Mesenchymal stem cell (in vitro differentiated cells and primary cell): ENCODE measurements at regions not wholly inside any gene's neighbourhood (a gene's known extent, or its start where the extent isn't known, plus 50 kb on each side); places are given as distances from the start of the nearest gene placed in this dataset.

Experiments used
- DNase-seq: peaks from one replicate; pipeline ENCODE4 v3.0.0-alpha.2; 2013
- H2AFZ ChIP-seq: one replicate; pipeline ENCODE4 v1.6.1; 2013; ENCODE audit warnings: low read depth, mild to moderate bottlenecking, control low read depth, inconsistent platforms, low read length, moderate library complexity
- H2AK5ac ChIP-seq: 2 replicates; pipeline ENCODE4 v1.6.1; 2013; ENCODE audit warnings: low read length, moderate library complexity, mild to moderate bottlenecking, inconsistent platforms; ENCODE audit not compliant: severe bottlenecking
- H2BK120ac ChIP-seq: one replicate; pipeline ENCODE4 v1.6.1; 2013; ENCODE audit warnings: low read depth, mild to moderate bottlenecking, inconsistent platforms, low read length, moderate library complexity
- H2BK12ac ChIP-seq, 2 experiments: one replicate each; pipeline ENCODE4 v1.6.1; 2013; ENCODE audit warnings: inconsistent platforms in 2 of 2, low read length in 2 of 2, mild to moderate bottlenecking in 2 of 2, moderate library complexity in 2 of 2, control low read depth in 1 of 2
- H2BK15ac ChIP-seq: one replicate; pipeline ENCODE4 v1.6.1; 2013; ENCODE audit warnings: mild to moderate bottlenecking, low read depth, inconsistent platforms; ENCODE audit not compliant: poor library complexity, severe bottlenecking
- H2BK5ac ChIP-seq: 2 replicates; pipeline ENCODE4 v1.6.1; 2013; ENCODE audit warnings: low read depth, mild to moderate bottlenecking, low read length, control low read depth, inconsistent platforms; ENCODE audit not compliant: poor library complexity, severe bottlenecking
- H3K14ac ChIP-seq, 2 experiments: one replicate each; pipeline ENCODE4 v1.6.1; 2013; ENCODE audit warnings: inconsistent platforms in 2 of 2, low read length in 2 of 2, control low read depth in 1 of 2, mild to moderate bottlenecking in 1 of 2, moderate library complexity in 1 of 2
- H3K18ac ChIP-seq, 2 experiments: one replicate each; pipeline ENCODE4 v1.6.1; 2013; ENCODE audit warnings: inconsistent platforms in 2 of 2, low read length in 2 of 2, control low read depth in 1 of 2, low read depth in 1 of 2, mild to moderate bottlenecking in 1 of 2
- H3K23ac ChIP-seq, 2 experiments: one replicate each; pipeline ENCODE4 v1.6.1; 2013; ENCODE audit warnings: inconsistent platforms in 2 of 2, low read length in 2 of 2, mild to moderate bottlenecking in 2 of 2, moderate library complexity in 2 of 2, control low read depth in 1 of 2
- H3K27ac ChIP-seq: 2 replicates; pipeline ENCODE4 v1.5.1; 2013; ENCODE audit warnings: mild to moderate bottlenecking, moderate library complexity, low read length, control low read depth, inconsistent platforms; ENCODE audit not compliant: poor library complexity, severe bottlenecking
- H3K27me3 ChIP-seq, 2 experiments: 2 replicates each; pipeline versions ENCODE4 v1.6.1 to v1.7.0; 2013; ENCODE audit warnings: low read length in 2 of 2, mild to moderate bottlenecking in 2 of 2, moderate library complexity in 2 of 2, control low read depth in 1 of 2, inconsistent platforms in 1 of 2; ENCODE audit not compliant: control insufficient read depth in 1 of 2, insufficient read depth in 1 of 2
- H3K36me3 ChIP-seq, 2 experiments: 2 replicates each; pipeline versions ENCODE4 v1.6.1 to v1.7.0; 2013; ENCODE audit warnings: low read length in 2 of 2, control low read depth in 1 of 2, inconsistent platforms in 1 of 2, low read depth in 1 of 2, mild to moderate bottlenecking in 1 of 2; ENCODE audit not compliant: insufficient read depth in 2 of 2, control insufficient read depth in 1 of 2
- H3K4ac ChIP-seq, 2 experiments: one replicate each; pipeline ENCODE4 v1.6.1; 2013; ENCODE audit warnings: inconsistent platforms in 2 of 2, low read length in 2 of 2, mild to moderate bottlenecking in 2 of 2, moderate library complexity in 2 of 2, control low read depth in 1 of 2, low read depth in 1 of 2
- H3K4me1 ChIP-seq: 2 replicates; pipeline ENCODE4 v1.6.1; 2013; ENCODE audit warnings: low read depth, low read length, control low read depth; ENCODE audit not compliant: control insufficient read depth, insufficient read depth
- H3K4me2 ChIP-seq: 2 replicates; pipeline ENCODE4 v1.6.1; 2013; ENCODE audit warnings: low read length, mild to moderate bottlenecking, inconsistent platforms; ENCODE audit not compliant: poor library complexity, severe bottlenecking
- H3K4me3 ChIP-seq, 2 experiments: 2 replicates each; pipeline versions ENCODE4 v1.5.1 to v1.7.0; 2013; ENCODE audit warnings: low read length in 2 of 2, mild to moderate bottlenecking in 2 of 2, control low read depth in 1 of 2, low read depth in 1 of 2; ENCODE audit not compliant: insufficient read depth in 1 of 2
- H3K79me1 ChIP-seq: replicated peaks from 2 replicates; pipeline ENCODE4 v1.6.1; 2013; ENCODE audit warnings: mild to moderate bottlenecking, control low read depth, low read length, inconsistent platforms; ENCODE audit not compliant: poor library complexity, severe bottlenecking
- H3K9ac ChIP-seq: 2 replicates; pipeline ENCODE4 v1.7.0; 2013; ENCODE audit warnings: mild to moderate bottlenecking, low read length, moderate library complexity
- H3K9me3 ChIP-seq: 2 replicates; pipeline ENCODE4 v1.7.0; 2013; ENCODE audit warnings: mild to moderate bottlenecking, low read length; ENCODE audit not compliant: control insufficient read depth
- H4K8ac ChIP-seq: one replicate; pipeline ENCODE4 v1.6.1; 2013; ENCODE audit warnings: inconsistent platforms, mild to moderate bottlenecking, low read length, moderate library complexity
- H4K91ac ChIP-seq: one replicate; pipeline ENCODE4 v1.6.1; 2013; ENCODE audit warnings: mild to moderate bottlenecking, low read length, inconsistent platforms
- WGBS: methylation state at CpG from one replicate; pipeline ENCODE4 v1.1.7; 2013; ENCODE audit warnings: mixed read lengths; 5-methylcytosine and 5-hydroxymethylcytosine counted together

- H3K79me1 ChIP-seq = no peaks in the 10 kb centered on the region
- H3K4me1 ChIP-seq = peaks cover 3% of the 10 kb centered on the region
- no peak for DNase-seq
- H3K4ac ChIP-seq = no peak overlapping the region
- H3K36me3 ChIP-seq = no peaks in the 10 kb centered on the region
- no peak overlapping the region for H3K4me2 ChIP-seq
- H3K27ac ChIP-seq = no peak overlapping the region
- H3K4me3 ChIP-seq = no peak overlapping the region
- H2BK12ac ChIP-seq = no peak overlapping the region
- WGBS = 90% methylated on average over 3 of the region's 3 CpGs
- no peak overlapping the region for H4K91ac ChIP-seq
- H3K23ac ChIP-seq = no peak overlapping the region
- no peak overlapping the region for H2BK5ac ChIP-seq
- H3K18ac ChIP-seq = no peak overlapping the region
- peaks cover 8 to 15% of the 10 kb centered on the region in 2 experiments for H3K27me3 ChIP-seq
- H4K8ac ChIP-seq = no peak overlapping the region
- H3K9ac ChIP-seq = no peak overlapping the region
- H2BK120ac ChIP-seq = no peak overlapping the region
- H2AFZ ChIP-seq = no peak overlapping the region
- H3K14ac ChIP-seq = no peak overlapping the region
- H2AK5ac ChIP-seq = no peak overlapping the region
- H3K9me3 ChIP-seq = peaks cover 6% of the 10 kb centered on the region
- no peak overlapping the region for H2BK15ac ChIP-seq
These were observed 52.3 kb upstream of the OPN4 start for GRCh38 chr10:86601956-86602602.

DNA sequence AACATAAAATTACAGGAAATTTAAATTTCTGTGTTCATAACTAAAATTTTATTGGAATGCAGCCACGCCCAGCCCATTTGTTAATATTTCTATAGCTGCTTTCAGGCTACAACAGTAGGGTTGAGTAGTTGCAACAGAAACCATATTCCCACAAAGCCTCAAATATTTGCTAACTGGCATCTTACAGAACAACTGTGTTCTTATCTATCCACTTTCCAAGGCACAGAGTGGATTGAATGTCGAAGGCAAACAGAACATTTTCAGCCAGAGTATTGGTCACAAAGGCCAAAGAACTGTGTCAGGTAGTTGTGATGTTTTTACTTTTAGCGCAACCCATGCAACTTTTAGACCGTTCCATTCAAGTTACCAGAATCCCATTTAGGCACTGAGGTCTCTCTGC lies 51.1 kb upstream of the OPN4 start:
- Histone ChIP-seq H3K9me3 (peaks cover 13% of the 10 kb centered on the region), H2AK5ac (no peak overlapping the region), H3K79me1 (no peaks in the 10 kb centered on the region), H4K8ac (no peak overlapping the region), H2BK12ac (no peak overlapping the region), H2BK15ac (no peak overlapping the region), H3K9ac (no peak overlapping the region), H2BK5ac (no peak overlapping the region), H2AFZ (no peak overlapping the region), H3K27me3 (peaks cover 8 to 15% of the 10 kb centered on the region in 2 experiments), H3K4me2 (no peak overlapping the region), H3K4me1 (peaks cover 3% of the 10 kb centered on the region), H2BK120ac (no peak overlapping the region), H3K23ac (no peak overlapping the region), H3K27ac (no peak overlapping the region), H4K91ac (no peak overlapping the region), H3K14ac (no peak overlapping the region), H3K4me3 (no peak overlapping the region), H3K4ac (no peak overlapping the region), H3K36me3 (no peaks in the 10 kb centered on the region), H3K18ac (no peak overlapping the region)
- 86% methylated on average over 4 of the region's 4 CpGs for WGBS
- no peak for DNase-seq
